Neutrophil (primary cell): ENCODE measurements at regions not wholly inside any gene's neighbourhood (a gene's known extent, or its start where the extent isn't known, plus 50 kb on each side); places are given as distances from the start of the nearest gene placed in this dataset.

Experiments
- H3K27ac ChIP-seq: fragments of 200-600 bp; sonication (generic); 2 replicates; pipeline ENCODE4 v1.5.1; 2016; ENCODE audit warnings: mild to moderate bottlenecking, moderate library complexity
- H3K27me3 ChIP-seq: fragments of 200-600 bp; sonication (generic); 2 replicates; pipeline ENCODE4 v1.6.0; 2016; ENCODE audit warnings: mild to moderate bottlenecking
- H3K36me3 ChIP-seq: fragments of 200-600 bp; sonication (generic); 2 replicates; pipeline ENCODE4 v1.5.1; 2017
- H3K4me1 ChIP-seq, 2 experiments: fragments of 200-600 bp in 1 of 2; sonication (generic) in 1 of 2; 1 replicate in 1 of 2; 2 replicates in 1 of 2; pipeline versions ENCODE4 v1.5.1 to v1.6.1; 2013 to 2016; ENCODE audit warnings: low read depth in 1 of 2, low read length in 1 of 2, mild to moderate bottlenecking in 1 of 2, moderate library complexity in 1 of 2; ENCODE audit not compliant: control insufficient read depth in 1 of 2, insufficient read depth in 1 of 2
- H3K4me3 ChIP-seq, 2 experiments: fragments of 200-600 bp in 1 of 2; sonication (generic) in 1 of 2; 1 replicate in 1 of 2; 2 replicates in 1 of 2; pipeline ENCODE4 v1.5.1; 2013 to 2016; ENCODE audit warnings: low read depth in 1 of 2, low read length in 1 of 2, mild to moderate bottlenecking in 1 of 2, moderate library complexity in 1 of 2
- H3K9me3 ChIP-seq: fragments of 200-600 bp; sonication (generic); 2 replicates; pipeline ENCODE4 v1.5.1; 2016
- CTCF ChIP-seq: fragments of 200-600 bp; sonication (generic); IDR thresholded peaks from 2 replicates; pipeline ENCODE4 v1.5.1; 2016; ENCODE audit warnings: antibody characterized with exemption

DNA sequence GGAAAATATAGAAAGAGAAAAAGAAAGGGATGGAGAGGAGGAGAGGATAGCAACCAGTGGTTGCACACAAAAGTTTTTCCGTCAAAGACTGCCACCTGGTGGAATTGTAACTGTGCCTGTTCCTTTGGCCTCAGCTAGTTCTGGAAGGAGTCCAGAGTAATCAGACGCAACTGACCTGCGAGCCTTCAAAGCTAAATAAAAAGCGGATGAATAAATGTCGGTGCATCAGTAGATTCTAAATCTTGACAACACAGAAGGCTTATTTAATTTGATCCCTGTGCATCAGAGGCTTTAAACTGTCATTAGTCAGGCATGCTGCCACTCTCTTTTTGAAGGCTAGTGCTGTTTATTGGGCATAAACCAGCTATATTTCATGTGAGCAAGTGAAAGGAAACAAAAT lies 132.9 kb upstream of the ACO1 start:
- H3K4me3 ChIP-seq, result no peak overlapping the region
- H3K27ac ChIP-seq, result no peak overlapping the region
- no peaks in the 10 kb centered on the region for H3K27me3 ChIP-seq
- no peak for TF ChIP-seq CTCF
- H3K36me3 ChIP-seq, result no peaks in the 10 kb centered on the region
- no peaks in the 10 kb centered on the region for H3K9me3 ChIP-seq
- H3K4me1 ChIP-seq, result peaks cover 7 to 11% of the 10 kb centered on the region in 2 experiments

DNA sequence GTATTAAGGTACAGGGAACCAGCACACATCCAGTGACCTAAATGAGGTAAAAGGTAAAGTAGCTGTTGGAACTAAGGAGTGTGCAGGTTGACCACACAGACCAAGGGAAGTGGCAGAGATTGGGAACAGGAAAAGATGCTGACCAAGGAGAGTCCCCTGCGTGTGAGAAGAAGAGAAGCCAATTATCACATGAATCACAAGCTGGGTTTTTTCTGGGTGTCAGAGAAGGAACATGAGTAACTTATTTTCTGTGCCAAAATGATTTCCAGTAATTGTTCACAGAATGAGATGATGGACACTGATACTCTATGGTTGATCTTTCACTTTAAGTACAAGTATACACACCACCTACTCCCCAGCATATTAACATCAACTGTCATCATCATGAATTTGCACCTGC lies 130.7 kb upstream of the ACO1 start:
- Histone ChIP-seq H3K36me3 (no peaks in the 10 kb centered on the region), H3K9me3 (no peaks in the 10 kb centered on the region), H3K4me3 (no peak overlapping the region), H3K4me1 (peaks cover 7 to 18% of the 10 kb centered on the region in 2 experiments), H3K27ac (no peak overlapping the region), H3K27me3 (no peaks in the 10 kb centered on the region)
- TF ChIP-seq CTCF, result no peak

DNA sequence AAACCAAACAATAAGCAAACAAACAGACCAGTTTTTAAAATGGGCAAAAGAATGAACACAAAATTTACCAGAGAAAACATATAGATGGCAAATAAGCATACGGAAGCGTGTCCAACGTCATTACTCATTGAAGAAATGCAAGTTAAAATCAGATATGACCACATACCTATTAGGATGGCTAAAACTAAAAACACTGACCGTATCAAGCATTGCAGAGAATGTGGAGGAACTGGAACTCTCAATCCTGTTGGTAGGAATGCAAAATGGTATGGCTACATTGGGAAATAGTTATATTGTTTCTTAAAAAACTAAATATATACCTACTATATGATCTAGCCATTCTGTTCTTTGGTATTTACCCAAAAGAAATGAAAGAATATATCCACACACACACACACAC lies 129.4 kb upstream of the ACO1 start:
- H3K9me3 ChIP-seq, result no peaks in the 10 kb centered on the region
- H3K36me3 ChIP-seq, result no peaks in the 10 kb centered on the region
- TF ChIP-seq CTCF, result no peak
- H3K4me1 ChIP-seq, result peaks cover 7 to 18% of the 10 kb centered on the region in 2 experiments
- no peak overlapping the region for H3K27ac ChIP-seq
- H3K27me3 ChIP-seq, result no peaks in the 10 kb centered on the region
- no peak overlapping the region for H3K4me3 ChIP-seq

DNA sequence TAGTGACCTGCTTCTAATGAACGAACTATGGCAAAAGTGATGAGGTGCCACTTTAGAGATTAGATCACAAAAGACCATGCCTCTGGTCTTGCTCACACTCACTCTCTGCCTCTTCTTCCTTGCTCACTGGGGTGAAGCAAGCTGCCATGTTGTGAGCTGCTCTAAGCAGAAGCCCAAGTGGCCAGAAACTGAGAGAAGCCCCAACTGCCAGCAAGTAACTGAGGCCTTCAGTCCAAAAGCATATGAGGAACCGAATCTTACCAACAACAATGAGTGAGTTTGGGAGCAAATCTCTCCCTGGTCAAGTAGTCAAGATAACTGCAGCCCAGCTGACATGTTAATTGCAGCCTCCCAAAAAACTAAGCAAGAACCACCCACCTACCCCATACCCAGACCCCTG lies 126.0 kb upstream of the ACO1 start:
- H3K9me3 ChIP-seq, result no peaks in the 10 kb centered on the region
- H3K4me1 ChIP-seq, result peaks cover 7 to 18% of the 10 kb centered on the region in 2 experiments
- no peaks in the 10 kb centered on the region for H3K36me3 ChIP-seq
- no peaks in the 10 kb centered on the region for H3K27me3 ChIP-seq
- no peak overlapping the region for H3K27ac ChIP-seq
- TF ChIP-seq CTCF, result no peak
- no peak overlapping the region for H3K4me3 ChIP-seq

DNA sequence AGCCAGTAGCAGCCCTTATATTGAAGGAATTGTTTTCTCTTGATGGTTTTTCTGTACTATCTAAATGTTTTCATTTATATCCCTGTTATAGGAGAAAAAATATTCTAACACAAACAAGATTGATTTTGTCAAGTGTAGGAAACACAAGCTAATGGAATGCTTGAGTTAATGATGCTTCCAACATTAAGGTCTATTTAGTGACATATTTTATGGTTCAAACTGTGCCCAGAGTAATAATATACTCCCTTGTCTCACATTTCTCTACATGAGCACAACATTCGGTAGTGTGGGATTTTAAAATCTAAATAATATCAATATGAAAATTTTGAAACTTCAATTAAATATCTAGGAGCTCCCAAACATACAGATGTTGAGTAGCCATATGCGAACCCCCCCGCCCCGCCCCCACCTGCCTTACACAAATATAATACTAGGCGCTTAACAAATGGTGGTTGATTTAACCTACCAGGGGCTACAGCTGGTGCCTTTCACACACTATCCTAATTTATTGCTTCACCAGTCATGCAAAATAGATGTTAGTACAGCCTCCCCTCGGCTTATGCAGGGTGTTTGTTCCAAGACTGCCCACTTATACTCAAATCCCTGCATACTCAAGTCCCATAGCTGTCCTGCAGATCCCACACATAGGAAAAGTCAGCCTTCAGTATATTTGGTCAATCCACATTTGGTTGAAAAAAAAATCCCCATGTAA lies 124.1 kb upstream of the ACO1 start:
- peaks cover 7 to 18% of the 10 kb centered on the region in 2 experiments for H3K4me1 ChIP-seq

More for the DNA sequence above, 124.1 kb upstream of the ACO1 start:
- H3K27me3 ChIP-seq, result no peaks in the 10 kb centered on the region
- no peak for TF ChIP-seq CTCF
- no peaks in the 10 kb centered on the region for H3K9me3 ChIP-seq
- no peaks in the 10 kb centered on the region for H3K36me3 ChIP-seq
- H3K27ac ChIP-seq, result no peak overlapping the region
- no peak overlapping the region for H3K4me3 ChIP-seq
